Colonic mucosa (tissue), 4 donors: ENCODE measurements at regions not wholly inside any gene's neighbourhood (a gene's known extent, or its start where the extent isn't known, plus 50 kb on each side); places are given as distances from the start of the nearest gene placed in this dataset.

Experiments used
- DNase-seq: peaks from one replicate; pipeline ENCODE4 v3.0.0-alpha.2; 2020
- H3K27ac ChIP-seq: fragments of 200-600 bp; one replicate; pipeline ENCODE4 v1.8.0; 2021
- H3K27me3 ChIP-seq: fragments of 200-600 bp; one replicate; pipeline ENCODE4 v1.8.0; 2021
- H3K36me3 ChIP-seq: fragments of 200-600 bp; one replicate; pipeline ENCODE4 v1.8.0; 2021
- H3K4me1 ChIP-seq: fragments of 200-600 bp; one replicate; pipeline ENCODE4 v1.8.0; 2021; ENCODE audit warnings: mild to moderate bottlenecking
- H3K4me3 ChIP-seq: fragments of 200-600 bp; one replicate; pipeline ENCODE4 v1.8.0; 2021
- H3K9ac ChIP-seq, 2 donors: one replicate each; pipeline ENCODE4 v1.7.0; 2013; ENCODE audit warnings: control low read depth in 2 of 2, low read depth in 2 of 2, low read length in 2 of 2
- H3K9me3 ChIP-seq: fragments of 200-600 bp; one replicate; pipeline ENCODE4 v1.8.0; 2021
- CTCF ChIP-seq: fragments of 200-600 bp; IDR thresholded peaks from one replicate; pipeline ENCODE4 v1.8.0; 2022; ENCODE audit warnings: antibody characterized with exemption, mild to moderate bottlenecking
- intact Hi-C: fragments of 100-400 bp; cut with DNase I; formaldehyde crosslinking; loops from one replicate; pipeline ENCODE4 v1.14.1; 2022
- donor health status: healthy.
- donor health status: DM: no; HTN: no; CAD: no.
- donor health status: DM: no; HTN: no; CAD: no.

DNA sequence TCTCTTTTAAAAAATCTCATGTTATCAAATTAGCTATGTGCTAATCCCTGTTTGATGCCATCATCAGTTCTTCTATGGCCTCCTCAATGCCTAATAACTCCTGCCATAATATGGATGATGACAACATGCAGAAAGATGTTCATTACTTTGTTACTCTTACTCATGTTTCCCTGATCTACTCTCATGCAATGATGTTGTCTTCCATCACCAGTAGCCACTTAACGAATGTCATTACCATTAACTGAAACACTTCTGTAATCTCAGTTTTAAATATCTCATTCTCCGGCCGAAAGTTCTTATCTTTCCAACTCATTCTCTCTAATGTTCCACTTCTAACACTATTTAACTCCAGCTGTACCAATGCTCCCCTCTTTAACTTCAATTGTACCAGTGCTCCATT is 1187.7 kb downstream of the OTOL1 start:
- no peak for TF ChIP-seq CTCF
- Histone ChIP-seq H3K4me1 (no peaks in the 10 kb centered on the region), H3K9me3 (no peaks in the 10 kb centered on the region), H3K36me3 (no peaks in the 10 kb centered on the region), H3K4me3 (no peak overlapping the region), H3K27ac (no peak overlapping the region), H3K27me3 (no peaks in the 10 kb centered on the region), H3K9ac (no peak overlapping the region)
- intact Hi-C loops = no loop called here
- no peak for DNase-seq

DNA sequence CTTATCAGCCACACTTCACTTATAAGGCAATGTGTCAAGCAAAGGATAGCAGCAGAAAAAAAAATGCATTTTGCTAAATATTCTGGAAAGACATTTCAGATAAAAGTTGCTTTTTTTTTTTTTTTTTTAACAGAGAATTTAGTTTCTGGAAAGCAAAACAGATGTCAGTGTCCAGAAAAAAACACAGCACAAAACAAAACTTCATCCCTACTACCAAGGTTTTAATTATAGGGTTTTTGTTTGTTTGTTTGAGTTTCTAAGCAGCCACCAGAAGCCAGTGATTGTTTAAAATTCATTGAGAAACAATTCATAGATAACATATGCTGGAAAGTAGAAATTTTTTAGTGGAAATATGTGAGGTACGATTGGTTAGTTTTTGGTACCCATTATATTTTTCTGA is 1202.7 kb downstream of the OTOL1 start:
- H3K9ac ChIP-seq = no peak overlapping the region
- intact Hi-C loops = no loop called here
- no peaks in the 10 kb centered on the region for H3K9me3 ChIP-seq
- no peak for DNase-seq
- no peaks in the 10 kb centered on the region for H3K27me3 ChIP-seq
- no peak overlapping the region for H3K4me3 ChIP-seq
- no peak for TF ChIP-seq CTCF
- H3K27ac ChIP-seq = no peak overlapping the region
- H3K36me3 ChIP-seq = no peaks in the 10 kb centered on the region
- H3K4me1 ChIP-seq = no peaks in the 10 kb centered on the region

DNA sequence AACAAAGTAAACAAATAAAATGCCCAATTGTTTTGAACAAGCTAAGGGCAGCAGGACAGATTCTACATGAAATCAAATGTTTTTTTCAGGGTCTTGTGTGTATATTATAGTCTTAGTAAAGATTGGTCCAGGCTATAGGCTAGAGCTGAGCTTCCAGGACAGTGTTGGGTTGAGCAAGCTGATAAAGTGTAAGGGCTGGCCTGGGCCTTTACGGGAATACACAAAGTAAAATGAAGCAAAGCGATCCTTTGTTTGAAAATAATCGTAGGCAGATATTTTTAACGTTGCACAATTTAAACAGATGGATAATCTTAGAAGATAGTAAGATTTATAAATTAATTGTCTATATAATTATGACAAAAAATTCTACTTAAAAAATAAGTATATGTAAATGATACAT is 1204.6 kb downstream of the OTOL1 start:
- no peak overlapping the region for H3K4me3 ChIP-seq
- H3K36me3 ChIP-seq = no peaks in the 10 kb centered on the region
- no peaks in the 10 kb centered on the region for H3K9me3 ChIP-seq
- no peak for DNase-seq
- no peaks in the 10 kb centered on the region for H3K27me3 ChIP-seq
- H3K9ac ChIP-seq = no peak overlapping the region
- H3K4me1 ChIP-seq = no peaks in the 10 kb centered on the region
- intact Hi-C loops = no loop called here
- TF ChIP-seq CTCF = no peak
- no peak overlapping the region for H3K27ac ChIP-seq

DNA sequence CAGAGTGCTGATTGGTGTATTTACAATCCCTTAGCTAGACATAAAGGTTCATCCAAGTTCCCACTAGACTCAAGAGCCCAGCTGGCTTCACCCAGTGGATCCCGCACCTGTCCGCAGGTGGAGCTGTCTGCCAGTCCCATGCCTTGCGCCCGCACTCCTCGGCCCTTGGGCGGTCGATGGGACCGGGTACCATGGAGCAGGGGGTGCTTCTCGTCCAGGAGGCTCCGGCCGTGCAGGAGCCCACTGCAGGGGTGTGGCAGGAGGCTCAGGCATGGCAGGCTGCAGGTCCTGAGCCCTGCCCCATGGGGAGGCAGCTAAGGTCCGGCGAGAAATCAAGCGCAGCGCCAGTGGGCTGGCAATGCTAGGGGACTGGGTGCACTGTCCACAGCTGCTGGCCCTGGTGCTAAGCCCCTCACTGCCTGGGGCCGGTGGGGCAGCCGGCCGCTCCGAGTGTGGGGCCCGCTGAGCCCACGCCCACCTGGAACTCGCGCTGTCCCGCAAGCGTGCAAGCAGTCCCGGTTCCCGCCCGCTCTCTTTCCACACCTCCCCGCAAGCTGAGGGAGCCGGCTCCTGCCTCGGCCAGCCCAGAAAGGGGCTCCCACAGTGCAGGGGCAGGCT is 1206.3 kb downstream of the OTOL1 start:
- no peak for TF ChIP-seq CTCF
- no peaks in the 10 kb centered on the region for H3K4me1 ChIP-seq
- no peaks in the 10 kb centered on the region for H3K36me3 ChIP-seq
- H3K9ac ChIP-seq = no peak overlapping the region
- H3K9me3 ChIP-seq = no peaks in the 10 kb centered on the region
- no peak overlapping the region for H3K27ac ChIP-seq
- H3K27me3 ChIP-seq = no peaks in the 10 kb centered on the region
- intact Hi-C loops = no loop called here
- no peak overlapping the region for H3K4me3 ChIP-seq
- no peak for DNase-seq

DNA sequence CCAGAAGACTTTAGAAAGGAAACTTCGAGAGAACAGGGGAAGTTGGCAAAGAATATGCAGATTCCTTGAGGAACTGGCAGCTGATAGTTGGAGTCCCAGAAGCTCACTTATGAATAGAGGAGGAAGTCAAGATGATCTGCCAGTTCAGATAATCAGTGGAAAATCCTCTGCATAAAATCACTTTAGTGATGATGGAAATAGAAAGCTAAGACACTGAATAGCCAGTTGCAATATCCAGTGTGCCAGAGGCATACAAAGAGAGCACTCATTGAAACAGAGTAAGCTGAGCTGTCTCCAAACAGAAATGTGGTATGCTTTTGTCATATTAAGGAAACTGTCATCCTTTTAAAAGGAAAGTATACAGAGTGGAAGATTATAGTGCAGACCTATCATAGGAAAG is 1207.6 kb downstream of the OTOL1 start:
- no peak for DNase-seq
- no peak overlapping the region for H3K27ac ChIP-seq
- no peaks in the 10 kb centered on the region for H3K9me3 ChIP-seq
- no peaks in the 10 kb centered on the region for H3K4me1 ChIP-seq
- H3K27me3 ChIP-seq = no peaks in the 10 kb centered on the region
- no peak overlapping the region for H3K4me3 ChIP-seq
- H3K9ac ChIP-seq = no peak overlapping the region
- no peak for TF ChIP-seq CTCF
- intact Hi-C loops = no loop called here
- no peaks in the 10 kb centered on the region for H3K36me3 ChIP-seq
